D721Med (cell line): ENCODE measurements at regions not wholly inside any gene's neighbourhood (a gene's known extent, or its start where the extent isn't known, plus 50 kb on each side); places are given as distances from the start of the nearest gene placed in this dataset.

Experiments
- DNase-seq: peaks from one replicate; pipeline ENCODE4 v3.0.0; 2011; ENCODE audit warnings: low spot score; ENCODE audit not compliant: insufficient read length
- FAIRE-seq: peaks from 2 replicates; lab custom pipeline; 2011; peaks lifted over from hg19 to GRCh38; lab: Jason Lieb, UNC
- CTCF ChIP-seq: IDR thresholded peaks from 2 replicates; pipeline ENCODE4 v1.5.1; 2012; ENCODE audit warnings: mild to moderate bottlenecking, control low read depth; ENCODE audit not compliant: insufficient read depth; ENCODE audit errors: missing control alignments

- DNase-seq (no peak), FAIRE-seq (no peak)
- TF ChIP-seq CTCF: no peak
Measured at GRCh38 chr15:70210528-70210927, 112.8 kb upstream of the TLE3 start.

GRCh38 chr15:70210076-70210475, 112.4 kb upstream of the TLE3 start:
- no peak for DNase-seq
- no peak for TF ChIP-seq CTCF
- no peak for FAIRE-seq

- no peak for DNase-seq
- no peak for FAIRE-seq
- TF ChIP-seq CTCF: no peak
Measured at GRCh38 chr15:70209499-70209898, 111.8 kb upstream of the TLE3 start.

GRCh38 chr15:70208332-70208731, 110.6 kb upstream of the TLE3 start:
- TF ChIP-seq CTCF: no peak
- FAIRE-seq (no peak), DNase-seq (no peak)

- TF ChIP-seq CTCF: no peak
- DNase-seq (no peak), FAIRE-seq (no peak)
Measured at GRCh38 chr15:70206668-70207067, 109.0 kb upstream of the TLE3 start.

GRCh38 chr15:70204652-70205051, 106.9 kb upstream of the TLE3 start:
- FAIRE-seq (no peak), DNase-seq (no peak)
- no peak for TF ChIP-seq CTCF

GRCh38 chr15:70203981-70204560, 106.4 kb upstream of the TLE3 start:
- FAIRE-seq (no peak), DNase-seq (no peak)
- TF ChIP-seq CTCF: no peak
